ENCODE measurements at regions not wholly inside any gene's neighbourhood (a gene's known extent, or its start where the extent isn't known, plus 50 kb on each side); places are given as distances from the start of the nearest gene placed in this dataset.

GRCh38 chr11:69931994-69932910 is 113.0 kb upstream of the FGF3 start:
- no peak for DNase-seq

- no peak for DNase-seq
Observed at GRCh38 chr11:69934861-69935494, 115.8 kb upstream of the FGF3 start.

GRCh38 chr11:69935941-69936505 is 116.8 kb upstream of the FGF3 start:
- DNase-seq, result no peak

- no peak for DNase-seq
Observed at GRCh38 chr11:69936771-69937170, 117.6 kb upstream of the FGF3 start.

- no peak for DNase-seq
Observed at GRCh38 chr11:69938206-69938605, 119.0 kb upstream of the FGF3 start.

- no peak for DNase-seq
Observed at GRCh38 chr11:69939551-69940245, 120.5 kb upstream of the FGF3 start.

- no peak for DNase-seq
Observed at GRCh38 chr11:69940246-69940610, 121.0 kb upstream of the FGF3 start.

- DNase-seq, result no peak
Observed at GRCh38 chr11:69941546-69942332, 122.5 kb upstream of the FGF3 start.

- no peak for DNase-seq
Observed at GRCh38 chr11:69942333-69942820, 123.2 kb upstream of the FGF3 start.

- no peak for DNase-seq
Observed at GRCh38 chr11:69943066-69943465, 123.8 kb upstream of the FGF3 start.

- no peak for DNase-seq
Observed at GRCh38 chr11:69943506-69943905, 124.3 kb upstream of the FGF3 start.

GRCh38 chr11:69944146-69944795 is 125.1 kb upstream of the FGF3 start:
- DNase-seq, result no peak

- DNase-seq, result no peak
Observed at GRCh38 chr11:69945157-69945556, 125.9 kb upstream of the FGF3 start.

- no peak for DNase-seq
Observed at GRCh38 chr11:69947059-69947792, 128.0 kb upstream of the FGF3 start.

GRCh38 chr11:69947793-69948255 is 128.6 kb upstream of the FGF3 start:
- no peak for DNase-seq

GRCh38 chr11:69948256-69949141 is 129.3 kb upstream of the FGF3 start:
- DNase-seq, result no peak

- DNase-seq, result no peak
Observed at GRCh38 chr11:69949327-69949726, 128.8 kb upstream of the ANO1 start.

GRCh38 chr11:69950120-69950519 is 128.0 kb upstream of the ANO1 start:
- no peak for DNase-seq

GRCh38 chr11:69950621-69951020 is 127.5 kb upstream of the ANO1 start:
- no peak for DNase-seq

GRCh38 chr11:69951821-69952220 is 126.3 kb upstream of the ANO1 start:
- no peak for DNase-seq

Measured in activated T-cell treated with anti-CD3 and anti-CD28 coated beads, Interleukin-2, amount 50 U/mL, for 1 hour (primary cell).